ENCODE measurements at regions not wholly inside any gene's neighbourhood (a gene's known extent, or its start where the extent isn't known, plus 50 kb on each side); places are given as distances from the start of the nearest gene placed in this dataset.

- TF ChIP-seq CTCF (IDR thresholded peaks at IDR 0.05): no peak
- TF ChIP-seq POLR2A (IDR thresholded peaks at IDR 0.05): no peak
- no peak for TF ChIP-seq EP300 (IDR thresholded peaks at IDR 0.05)
These were observed 170.9 kb downstream of the CLCN4 start for GRCh38 chrX:10327651-10328050.

All from upper lobe of left lung (tissue), 4 donors.